ENCODE measurements at regions not wholly inside any gene's neighbourhood (a gene's known extent, or its start where the extent isn't known, plus 50 kb on each side); places are given as distances from the start of the nearest gene placed in this dataset.

DNA sequence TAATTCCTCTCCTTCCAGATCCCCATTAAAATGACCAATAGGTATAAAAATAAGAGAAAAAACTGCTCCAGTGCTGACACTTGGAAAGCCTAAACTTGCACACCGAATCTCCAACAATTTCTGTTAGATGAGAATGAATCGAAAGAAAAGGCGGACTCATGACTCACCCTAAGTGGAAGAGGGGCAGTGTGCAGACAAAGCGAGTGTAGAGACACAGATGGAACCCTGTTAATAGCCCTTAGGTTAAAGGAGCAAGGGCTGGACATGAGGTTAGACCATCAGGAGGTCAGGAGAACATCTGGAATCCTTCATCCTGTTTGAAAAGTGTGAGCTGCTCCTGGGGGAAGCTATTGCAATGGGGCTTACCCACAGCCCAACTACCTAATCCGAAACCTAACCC is 103.4 kb upstream of the GLI3 start:
- no peak for TF ChIP-seq CTCF (IDR thresholded peaks at IDR 0.05; ENCODE audit: low read depth, low read length)
- H3K4me3 ChIP-seq (replicated peaks in 1 of 2; ENCODE audit: low read depth in 2 of 2, low read length in 2 of 2): no peak overlapping the region
- DNase-seq (ENCODE audit: low read depth in 2 of 2): no peak

GRCh38 chr7:42338916-42339540 is 102.0 kb upstream of the GLI3 start:
- no peak for DNase-seq (ENCODE audit: low read depth in 2 of 2)
- no peak for TF ChIP-seq CTCF (IDR thresholded peaks at IDR 0.05; ENCODE audit: low read depth, low read length)
- no peak overlapping the region for H3K4me3 ChIP-seq (replicated peaks in 1 of 2; ENCODE audit: low read depth in 2 of 2, low read length in 2 of 2)

DNA sequence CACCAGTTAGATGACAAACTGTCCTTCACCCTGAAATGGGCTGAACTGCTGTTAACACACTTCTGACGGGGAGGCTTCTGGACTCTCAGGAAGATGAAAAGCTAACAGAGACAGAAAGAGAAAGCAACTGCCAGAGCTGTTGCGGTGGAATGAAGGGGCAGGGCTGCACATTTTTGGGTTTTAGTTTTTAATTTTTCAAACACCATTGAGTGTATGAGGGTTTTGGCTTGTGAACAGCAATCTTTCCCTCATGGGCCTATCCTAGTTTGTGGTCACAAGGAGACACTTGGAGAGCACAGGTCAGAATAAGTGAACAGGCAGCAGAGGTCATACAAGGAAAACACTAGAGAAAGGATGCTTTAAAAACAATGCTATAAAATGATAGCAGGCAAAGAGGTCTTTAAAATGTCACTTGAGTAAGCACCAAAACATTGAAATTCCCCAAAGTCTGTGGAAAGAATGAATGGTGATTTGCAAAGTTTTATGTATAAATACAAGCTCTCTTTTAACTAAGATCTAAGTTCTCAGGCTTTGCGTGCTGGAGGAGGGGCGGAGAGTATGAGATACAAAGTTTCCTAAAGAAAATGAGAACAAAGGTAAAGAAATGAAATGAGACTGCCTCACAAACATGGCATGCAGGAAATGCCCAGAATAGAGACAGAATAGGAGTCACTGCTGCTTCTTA is 101.4 kb upstream of the GLI3 start:
- peak; percentile 56 to 69 for DNase-seq (ENCODE audit: low read depth in 2 of 2)
- H3K4me3 ChIP-seq (replicated peaks in 1 of 2; ENCODE audit: low read depth in 2 of 2, low read length in 2 of 2): no peak overlapping the region

DNA sequence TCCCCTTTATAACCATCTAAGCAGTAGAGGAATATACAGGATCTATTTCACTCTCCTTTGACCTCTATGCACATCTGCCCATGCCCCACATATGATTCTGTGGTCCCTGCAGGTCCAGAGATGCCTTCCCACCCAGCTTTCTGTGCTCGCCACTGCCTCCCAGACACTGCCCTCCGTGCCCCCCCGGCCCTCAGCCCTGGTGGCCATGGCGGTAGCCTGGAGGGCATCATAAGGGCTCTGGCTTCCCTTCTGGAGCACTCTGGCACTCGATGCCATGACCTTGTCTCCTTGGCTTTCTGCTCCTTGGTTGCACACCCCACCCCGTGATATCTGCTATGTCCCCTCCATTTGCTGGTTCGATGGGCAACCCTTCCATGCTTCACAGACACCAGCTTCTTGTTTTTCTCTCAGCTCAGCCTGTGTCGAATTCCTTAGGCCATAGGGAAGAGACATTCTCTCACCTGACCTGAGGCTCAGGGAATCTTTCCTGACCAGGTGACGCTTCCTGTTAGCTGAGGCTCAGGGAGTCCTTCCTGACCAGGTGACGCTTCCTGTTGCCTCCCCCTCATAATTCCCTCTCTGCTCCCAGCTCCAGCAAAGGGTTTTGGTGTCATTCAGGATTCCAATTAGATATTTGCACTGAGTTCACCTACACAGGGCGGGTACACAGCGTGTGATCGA is 100.4 kb upstream of the GLI3 start:
- no peak for DNase-seq (ENCODE audit: low read depth in 2 of 2)
- no peak overlapping the region for H3K4me3 ChIP-seq (replicated peaks in 1 of 2; ENCODE audit: low read depth in 2 of 2, low read length in 2 of 2)

More for the DNA sequence above, 101.4 kb upstream of the GLI3 start:
- TF ChIP-seq CTCF (IDR thresholded peaks at IDR 0.05; ENCODE audit: low read depth, low read length): no peak

DNA sequence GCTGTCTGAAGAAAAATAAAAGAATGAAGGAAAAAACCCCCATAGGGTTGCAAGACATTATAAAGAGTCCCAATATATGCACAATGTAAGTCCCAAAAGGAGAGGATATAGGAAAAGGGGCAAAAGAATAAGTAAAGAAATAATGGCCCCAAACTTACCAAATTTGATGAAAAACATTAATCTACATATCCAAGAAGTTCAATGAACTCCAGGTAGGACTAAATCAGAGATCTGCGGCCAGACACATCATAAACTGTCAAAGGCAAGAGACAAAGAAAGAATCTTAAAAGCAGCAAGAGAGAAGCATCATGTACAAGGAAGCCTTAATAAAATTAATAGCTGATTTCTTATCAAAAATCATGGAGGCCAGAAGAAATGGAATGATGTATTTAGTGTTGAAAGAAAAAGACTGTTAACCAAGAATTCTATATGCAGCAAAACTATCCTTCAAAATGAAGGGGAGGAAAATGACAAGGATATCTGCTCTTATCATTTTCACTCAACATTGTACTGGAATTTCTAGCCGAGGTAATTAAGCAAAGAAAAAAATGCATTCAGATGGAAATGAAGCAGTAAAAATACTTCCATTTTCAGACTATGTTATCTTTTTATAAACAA is 95.7 kb upstream of the GLI3 start:
- TF ChIP-seq CTCF (IDR thresholded peaks at IDR 0.05; ENCODE audit: low read depth, low read length): no peak
- no peak overlapping the region for H3K4me3 ChIP-seq (replicated peaks in 1 of 2; ENCODE audit: low read depth in 2 of 2, low read length in 2 of 2)
- no peak for DNase-seq (ENCODE audit: low read depth in 2 of 2)

More for the DNA sequence above, 100.4 kb upstream of the GLI3 start:
- no peak for TF ChIP-seq CTCF (IDR thresholded peaks at IDR 0.05; ENCODE audit: low read depth, low read length)

- no peak for TF ChIP-seq CTCF (IDR thresholded peaks at IDR 0.05; ENCODE audit: low read depth, low read length)
- DNase-seq (ENCODE audit: low read depth in 2 of 2): no peak
- no peak overlapping the region for H3K4me3 ChIP-seq (replicated peaks in 1 of 2; ENCODE audit: low read depth in 2 of 2, low read length in 2 of 2)
Observed at GRCh38 chr7:42319631-42320030, 82.6 kb upstream of the GLI3 start.
